Activated CD4-positive, alpha-beta T cell treated with anti-CD3 and anti-CD28 coated beads, Interleukin-2, amount 10 ng/mL, durations not matched to agents 24 days and 14 days (primary cell): ENCODE measurements at regions not wholly inside any gene's neighbourhood (a gene's known extent, or its start where the extent isn't known, plus 50 kb on each side); places are given as distances from the start of the nearest gene placed in this dataset.
"Not testable (repeated sequence)": the region's sequence is repeated elsewhere in the genome, so short reads cannot be mapped to it uniquely, and the experiment has no call there.

Experiments used
- DNase-seq: peaks from one replicate; pipeline ENCODE4 v3.0.0; 2022
- H3K27ac Mint-ChIP-seq: one replicate; pipeline ENCODE4 v1.8.0; 2022; ENCODE audit warnings: mild to moderate bottlenecking, mixed read lengths
- H3K27me3 Mint-ChIP-seq: one replicate; pipeline ENCODE4 v1.8.0; 2022; ENCODE audit warnings: mixed read lengths
- H3K36me3 Mint-ChIP-seq: one replicate; pipeline ENCODE4 v1.8.0; 2022; ENCODE audit warnings: low read depth, mild to moderate bottlenecking, mixed read lengths
- H3K4me1 Mint-ChIP-seq: one replicate; pipeline ENCODE4 v1.8.0; 2021; ENCODE audit warnings: mixed read lengths
- H3K4me3 Mint-ChIP-seq: one replicate; pipeline ENCODE4 v1.8.0; 2022; ENCODE audit warnings: mild to moderate bottlenecking, moderate library complexity, mixed read lengths
- H3K9me3 Mint-ChIP-seq: one replicate; pipeline ENCODE4 v1.8.0; 2021; ENCODE audit warnings: mixed read lengths
- intact Hi-C: fragments of 100-400 bp; cut with micrococcal nuclease; formaldehyde crosslinking; loops from one replicate; pipeline ENCODE4 v1.15.1; 2023

GRCh38 chr21:16196001-16196400 lies 466.2 kb downstream of the USP25 start:
- no peak for DNase-seq
- peaks cover 6% of the 10 kb centered on the region for H3K27me3 Mint-ChIP-seq
- peaks cover 3% of the 10 kb centered on the region for H3K4me1 Mint-ChIP-seq
- no peak overlapping the region for H3K27ac Mint-ChIP-seq
- intact Hi-C loops = no loop called here
- H3K4me3 Mint-ChIP-seq = no peak overlapping the region
- no peaks in the 10 kb centered on the region for H3K9me3 Mint-ChIP-seq
- no peaks in the 10 kb centered on the region for H3K36me3 Mint-ChIP-seq

GRCh38 chr21:16198546-16198945 lies 468.8 kb downstream of the USP25 start:
- H3K4me1 Mint-ChIP-seq = peaks cover 3% of the 10 kb centered on the region
- peaks cover 6% of the 10 kb centered on the region for H3K27me3 Mint-ChIP-seq
- no peaks in the 10 kb centered on the region for H3K9me3 Mint-ChIP-seq
- no peak overlapping the region for H3K4me3 Mint-ChIP-seq
- no peaks in the 10 kb centered on the region for H3K36me3 Mint-ChIP-seq
- no peak for DNase-seq
- H3K27ac Mint-ChIP-seq = no peak overlapping the region
- intact Hi-C loops = no loop called here

- intact Hi-C loops = no loop called here
- Mint-ChIP-seq H3K27ac (no peak overlapping the region), H3K9me3 (no peaks in the 10 kb centered on the region), H3K27me3 (peaks cover 2% of the 10 kb centered on the region), H3K4me3 (no peak overlapping the region), H3K4me1 (no peaks in the 10 kb centered on the region), H3K36me3 (no peaks in the 10 kb centered on the region)
- no peak for DNase-seq
Observed at GRCh38 chr21:16199539-16199938, 469.8 kb downstream of the USP25 start.

GRCh38 chr21:16201718-16202117 lies 471.9 kb downstream of the USP25 start:
- no peaks in the 10 kb centered on the region for H3K4me1 Mint-ChIP-seq
- H3K27ac Mint-ChIP-seq = no peak overlapping the region
- no peaks in the 10 kb centered on the region for H3K27me3 Mint-ChIP-seq
- DNase-seq = no peak
- no peak overlapping the region for H3K4me3 Mint-ChIP-seq
- intact Hi-C loops = no loop called here
- H3K36me3 Mint-ChIP-seq = no peaks in the 10 kb centered on the region
- no peaks in the 10 kb centered on the region for H3K9me3 Mint-ChIP-seq

DNA sequence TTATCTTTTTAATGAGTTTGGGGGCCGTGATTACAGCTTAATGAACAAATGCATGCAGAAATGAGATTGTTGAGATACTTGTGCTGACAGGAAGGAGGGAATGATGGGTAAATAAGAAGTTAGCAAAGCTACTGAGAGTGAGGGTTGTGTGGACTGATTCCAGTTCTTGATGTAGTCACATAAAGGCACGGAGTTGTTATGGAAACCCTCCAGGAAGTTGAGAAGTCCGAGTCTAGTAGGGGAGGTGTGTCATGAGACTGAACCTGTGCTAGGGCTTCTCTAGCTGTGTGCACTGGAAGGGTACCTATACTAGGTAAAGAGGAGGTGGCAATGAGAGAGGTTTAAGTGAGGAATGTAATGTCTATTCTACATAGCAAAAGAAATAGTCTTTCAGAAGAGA lies 475.7 kb downstream of the USP25 start:
- Mint-ChIP-seq H3K4me1 (no peaks in the 10 kb centered on the region), H3K27me3 (no peaks in the 10 kb centered on the region), H3K27ac (no peak overlapping the region), H3K4me3 (no peak overlapping the region), H3K9me3 (no peaks in the 10 kb centered on the region), H3K36me3 (no peaks in the 10 kb centered on the region)
- no peak for DNase-seq
- intact Hi-C loops = no loop called here

- no peaks in the 10 kb centered on the region for H3K36me3 Mint-ChIP-seq
- no peak overlapping the region for H3K4me3 Mint-ChIP-seq
- intact Hi-C loops = no loop called here
- no peak for DNase-seq
- H3K27me3 Mint-ChIP-seq = no peaks in the 10 kb centered on the region
- H3K4me1 Mint-ChIP-seq = no peaks in the 10 kb centered on the region
- H3K9me3 Mint-ChIP-seq = no peaks in the 10 kb centered on the region
- H3K27ac Mint-ChIP-seq = no peak overlapping the region
Observed at GRCh38 chr21:16211339-16212303, 481.8 kb downstream of the USP25 start.

- no peaks in the 10 kb centered on the region for H3K27me3 Mint-ChIP-seq
- H3K4me3 Mint-ChIP-seq = no peak overlapping the region
- no peaks in the 10 kb centered on the region for H3K9me3 Mint-ChIP-seq
- H3K27ac Mint-ChIP-seq = no peak overlapping the region
- intact Hi-C loops = no loop called here
- DNase-seq = no peak
- H3K4me1 Mint-ChIP-seq = no peaks in the 10 kb centered on the region
- no peaks in the 10 kb centered on the region for H3K36me3 Mint-ChIP-seq
Observed at GRCh38 chr21:16213518-16213917, 483.7 kb downstream of the USP25 start.

DNA sequence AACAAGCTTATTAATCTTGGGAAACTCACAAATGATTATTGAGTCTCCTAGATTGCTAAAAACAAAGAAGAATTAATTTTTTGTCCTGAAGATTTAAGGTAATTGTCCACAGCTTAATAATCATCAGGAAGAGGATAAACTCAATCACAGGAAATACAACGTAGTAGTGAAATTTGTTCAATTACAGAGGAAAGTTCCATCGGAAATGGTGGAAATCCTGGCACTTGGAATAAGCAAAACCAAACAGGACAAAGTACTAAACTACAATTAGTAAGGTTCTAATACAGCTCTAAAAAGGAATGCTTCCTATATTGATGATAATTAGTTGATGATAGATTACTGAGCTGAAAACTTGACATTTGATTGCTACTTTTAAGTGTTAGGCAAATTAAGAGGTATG lies 485.4 kb downstream of the USP25 start:
- DNase-seq = no peak
- H3K9me3 Mint-ChIP-seq = no peaks in the 10 kb centered on the region
- H3K27me3 Mint-ChIP-seq = no peaks in the 10 kb centered on the region
- no peak overlapping the region for H3K27ac Mint-ChIP-seq
- intact Hi-C loops = no loop called here
- no peaks in the 10 kb centered on the region for H3K4me1 Mint-ChIP-seq
- no peaks in the 10 kb centered on the region for H3K36me3 Mint-ChIP-seq
- H3K4me3 Mint-ChIP-seq = no peak overlapping the region

DNA sequence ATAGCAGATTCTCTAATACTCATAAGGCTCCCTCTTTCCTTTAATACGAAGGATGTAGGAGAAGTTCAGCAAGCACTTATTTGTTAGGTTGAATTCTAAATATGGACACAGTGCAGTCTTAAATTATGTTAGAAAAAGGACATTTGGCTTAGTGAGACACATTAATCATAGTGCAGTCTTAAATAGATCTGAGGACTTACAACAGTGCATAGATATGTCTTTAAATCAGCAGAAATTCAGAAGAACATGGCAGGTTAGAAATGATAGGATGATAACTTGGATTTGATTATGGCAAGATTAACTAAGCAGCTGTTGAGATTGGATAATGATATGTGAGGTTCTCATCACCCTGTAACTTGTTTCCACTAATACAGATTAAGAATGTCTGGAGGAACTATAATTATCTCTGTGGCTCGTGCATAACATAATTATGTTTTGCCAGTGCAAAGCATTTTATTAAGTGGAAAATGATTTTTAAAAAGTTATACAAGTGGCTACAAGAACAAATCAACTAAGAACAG lies 485.9 kb downstream of the USP25 start:
- Mint-ChIP-seq H3K27me3 (no peaks in the 10 kb centered on the region), H3K4me3 (no peak overlapping the region), H3K27ac (no peak overlapping the region), H3K4me1 (no peaks in the 10 kb centered on the region), H3K9me3 (no peaks in the 10 kb centered on the region), H3K36me3 (no peaks in the 10 kb centered on the region)
- DNase-seq = no peak
- intact Hi-C loops = no loop called here

DNA sequence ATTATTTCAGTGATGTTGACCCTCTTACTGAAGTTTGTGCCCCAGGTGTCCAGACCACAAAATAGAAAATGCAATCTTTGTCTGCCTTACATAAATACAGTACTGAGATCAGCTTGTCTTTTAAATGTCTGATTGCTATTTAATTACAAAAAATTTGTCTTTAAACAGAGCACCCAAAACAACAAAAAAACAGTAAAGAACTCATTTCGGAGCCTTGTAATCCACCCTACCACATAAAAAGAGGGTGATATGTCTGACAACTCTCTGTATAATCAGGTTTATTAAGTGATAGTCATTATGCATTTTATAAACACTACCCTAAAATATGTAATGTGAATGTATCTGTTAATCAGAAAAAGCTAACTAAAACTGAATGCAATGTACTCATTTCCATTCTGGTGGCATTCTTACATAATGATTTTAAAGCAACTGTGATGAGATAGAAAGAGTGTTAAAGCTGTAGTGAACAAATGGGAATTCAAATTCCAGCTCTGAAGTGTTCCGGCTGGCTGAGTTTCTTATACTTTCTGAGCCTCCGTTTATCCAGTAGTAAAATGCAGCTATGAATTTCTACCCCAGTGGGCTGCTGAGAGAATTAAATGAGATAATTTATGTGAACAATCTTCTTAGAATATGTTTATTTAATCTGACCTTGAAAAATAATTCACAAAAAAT lies 486.6 kb downstream of the USP25 start:
- Mint-ChIP-seq H3K27me3 (no peaks in the 10 kb centered on the region), H3K4me3 (no peak overlapping the region), H3K36me3 (no peaks in the 10 kb centered on the region), H3K9me3 (no peaks in the 10 kb centered on the region), H3K4me1 (no peaks in the 10 kb centered on the region), H3K27ac (no peak overlapping the region)
- intact Hi-C loops = no loop called here
- DNase-seq = no peak

GRCh38 chr21:16218682-16219343 lies 489.0 kb downstream of the USP25 start:
- no peaks in the 10 kb centered on the region for H3K36me3 Mint-ChIP-seq
- no peaks in the 10 kb centered on the region for H3K9me3 Mint-ChIP-seq
- H3K4me1 Mint-ChIP-seq = no peaks in the 10 kb centered on the region
- no peak overlapping the region for H3K27ac Mint-ChIP-seq
- intact Hi-C loops = no loop called here
- no peak overlapping the region for H3K4me3 Mint-ChIP-seq
- H3K27me3 Mint-ChIP-seq = no peaks in the 10 kb centered on the region
- DNase-seq = no peak

- H3K4me1 Mint-ChIP-seq, H3K36me3 Mint-ChIP-seq, DNase-seq, H3K9me3 Mint-ChIP-seq, H3K4me3 Mint-ChIP-seq, H3K27ac Mint-ChIP-seq, intact Hi-C loops, H3K27me3 Mint-ChIP-seq: not testable (repeated sequence)
Observed at GRCh38 chr21:16224756-16225155, 495.0 kb downstream of the USP25 start.

- Mint-ChIP-seq H3K27me3 (no peaks in the 10 kb centered on the region), H3K4me1 (no peaks in the 10 kb centered on the region), H3K9me3 (no peaks in the 10 kb centered on the region), H3K27ac (no peak overlapping the region), H3K36me3 (no peaks in the 10 kb centered on the region), H3K4me3 (no peak overlapping the region)
- intact Hi-C loops = no loop called here
- no peak for DNase-seq
Observed at GRCh38 chr21:16239659-16240265, 510.0 kb downstream of the USP25 start.

GRCh38 chr21:16241016-16241415 lies 511.2 kb downstream of the USP25 start:
- Mint-ChIP-seq H3K4me3 (no peak overlapping the region), H3K36me3 (no peaks in the 10 kb centered on the region), H3K27me3 (no peaks in the 10 kb centered on the region), H3K27ac (no peak overlapping the region), H3K4me1 (no peaks in the 10 kb centered on the region), H3K9me3 (no peaks in the 10 kb centered on the region)
- intact Hi-C loops = no loop called here
- no peak for DNase-seq
